GM12874 (cell line): ENCODE measurements at regions not wholly inside any gene's neighbourhood (a gene's known extent, or its start where the extent isn't known, plus 50 kb on each side); places are given as distances from the start of the nearest gene placed in this dataset.

Experiments used
- CTCF ChIP-seq: IDR thresholded peaks from 2 replicates; pipeline ENCODE4 v1.5.1; 2011; ENCODE audit warnings: low read depth, mild to moderate bottlenecking, control low read depth, low read length, moderate library complexity; ENCODE audit not compliant: insufficient read depth

DNA sequence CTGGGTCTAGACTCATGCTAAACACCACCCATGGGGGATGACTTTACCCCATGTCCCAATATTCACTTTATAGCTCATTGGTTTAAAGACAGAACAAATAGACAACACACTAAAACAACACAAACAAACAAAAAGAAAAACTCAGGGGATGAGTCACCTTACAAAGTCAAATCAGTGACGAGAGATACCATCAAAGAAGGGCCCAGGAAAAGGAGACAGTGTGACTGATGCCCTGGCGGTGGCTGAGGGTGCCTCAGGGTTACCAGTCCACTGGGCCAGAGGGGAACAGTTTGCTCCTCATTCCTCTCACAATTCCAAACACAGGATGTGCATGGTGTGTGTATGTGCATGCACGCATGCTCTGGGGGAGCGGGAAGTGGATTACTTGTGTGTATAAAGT lies 171.3 kb upstream of the PRKCQ start:
- TF ChIP-seq CTCF = no peak

DNA sequence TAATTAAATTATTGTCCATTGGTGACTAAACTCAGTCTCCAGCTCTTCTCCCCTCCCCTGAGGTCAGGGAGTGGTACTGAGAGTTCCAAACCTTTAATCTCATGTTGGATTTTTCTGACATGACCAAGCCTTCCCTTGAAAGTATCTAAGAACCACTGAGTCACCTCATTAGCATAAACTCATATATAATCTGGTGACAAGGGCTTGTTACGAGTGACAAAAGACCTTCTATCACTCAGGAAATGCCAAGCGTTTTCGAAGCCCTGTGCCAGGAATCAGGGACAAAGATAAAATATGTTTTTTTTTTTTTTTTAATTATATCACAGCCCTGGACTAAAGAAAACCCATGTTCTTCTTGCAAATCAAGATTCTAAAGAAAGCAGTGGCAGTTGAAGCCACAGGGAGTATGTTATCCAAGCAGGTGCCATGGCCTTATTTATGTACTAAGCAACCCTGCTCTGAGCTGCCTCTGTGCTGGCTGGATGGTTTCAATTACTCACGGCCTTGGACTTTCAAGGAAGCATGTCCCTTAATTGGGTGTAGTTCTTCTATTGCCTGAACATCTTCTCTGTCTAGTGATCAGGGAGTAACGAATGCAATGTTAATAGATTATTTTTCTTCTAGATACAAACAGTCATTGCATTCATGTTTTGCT lies 169.0 kb upstream of the PRKCQ start:
- TF ChIP-seq CTCF = no peak

GRCh38 chr10:6748029-6748428 lies 168.0 kb upstream of the PRKCQ start:
- no peak for TF ChIP-seq CTCF

DNA sequence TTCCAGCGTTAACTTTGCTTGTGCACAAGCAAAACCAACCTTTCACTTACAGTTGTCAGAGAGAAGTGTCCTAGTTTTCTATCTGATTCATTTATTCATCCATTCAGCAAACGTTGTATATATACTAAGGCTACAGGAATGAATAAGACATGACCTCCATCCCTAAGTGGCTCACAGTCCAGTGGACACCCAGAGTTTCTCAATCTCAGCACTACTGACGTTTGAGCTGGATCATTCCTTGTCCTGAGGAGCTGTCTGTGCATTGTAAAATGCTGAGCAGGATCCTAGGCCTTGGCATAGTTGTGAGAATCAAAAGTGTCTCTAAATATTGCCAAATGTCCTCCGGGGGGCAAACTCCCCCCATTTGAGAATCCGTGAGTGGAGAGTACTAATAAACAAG lies 166.7 kb upstream of the PRKCQ start:
- no peak for TF ChIP-seq CTCF

DNA sequence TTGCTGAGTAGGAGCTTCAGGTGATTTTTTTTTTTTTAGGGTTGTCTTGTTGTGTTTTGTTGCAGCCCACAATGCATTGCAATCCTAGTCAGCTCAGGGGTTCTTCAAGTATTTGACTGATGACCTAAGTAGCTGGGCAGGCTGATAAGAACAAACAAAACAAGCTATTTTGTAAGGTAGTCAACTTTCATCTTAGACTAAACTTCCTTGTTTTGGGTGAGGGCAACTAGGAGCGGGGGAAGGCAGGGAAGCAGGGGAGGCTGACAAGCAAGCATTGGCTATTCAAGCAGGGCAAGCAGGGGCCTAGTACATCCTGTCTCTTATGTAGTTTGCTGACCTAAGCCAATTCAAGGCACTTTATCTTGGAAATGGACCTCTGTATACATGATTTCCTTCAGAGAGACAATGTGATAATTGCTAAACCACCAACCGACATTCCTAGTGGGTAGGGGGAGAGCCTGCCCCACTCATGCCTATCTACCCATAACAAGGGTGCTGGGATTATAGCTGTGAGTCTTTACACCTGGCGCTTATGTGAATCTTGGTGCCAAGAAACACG lies 163.3 kb upstream of the PRKCQ start:
- no peak for TF ChIP-seq CTCF

GRCh38 chr10:6741541-6741941 lies 161.5 kb upstream of the PRKCQ start:
- TF ChIP-seq CTCF = no peak

GRCh38 chr10:6739530-6740174 lies 159.6 kb upstream of the PRKCQ start:
- TF ChIP-seq CTCF = no peak
